ENCODE measurements at regions not wholly inside any gene's neighbourhood (a gene's known extent, or its start where the extent isn't known, plus 50 kb on each side); places are given as distances from the start of the nearest gene placed in this dataset.

DNA sequence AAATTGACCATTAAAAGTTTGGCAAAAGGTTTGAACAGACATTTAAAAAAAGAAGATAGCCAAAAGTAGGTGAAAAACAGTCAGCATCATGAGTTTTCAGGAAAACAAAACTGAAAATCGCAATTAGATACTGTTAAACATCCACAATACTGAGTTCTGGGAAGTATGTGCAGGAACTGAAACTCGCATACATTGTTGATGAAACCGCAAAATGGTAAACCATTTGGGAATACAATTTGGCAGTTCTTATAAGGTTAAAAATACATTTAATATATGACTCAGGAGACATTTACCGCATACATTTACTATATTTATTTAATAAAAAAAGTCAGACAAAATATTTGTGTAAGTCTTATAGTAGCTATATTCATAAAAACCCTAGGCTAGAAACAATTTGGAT lies 393.2 kb downstream of the COL11A1 start (continued):
- TF ChIP-seq NKRF (conservative IDR thresholded peaks at IDR 0.05) (no peak), POLR2AphosphoS2 (IDR thresholded peaks at IDR 0.05; ENCODE audit: low read depth, low read length) (no peak), CUX1 (IDR thresholded peaks at IDR 0.05; ENCODE audit: insufficient replicate concordance, low read depth, low read length) (no peak), NBN (IDR thresholded peaks at IDR 0.05) (no peak), HSF1 (IDR thresholded peaks at IDR 0.05; ENCODE audit: low read depth, low read length) (no peak)
